ENCODE measurements at regions not wholly inside any gene's neighbourhood (a gene's known extent, or its start where the extent isn't known, plus 50 kb on each side); places are given as distances from the start of the nearest gene placed in this dataset.
"Not testable (repeated sequence)": the region's sequence is repeated elsewhere in the genome, so short reads cannot be mapped to it uniquely, and the experiment has no call there.

DNA sequence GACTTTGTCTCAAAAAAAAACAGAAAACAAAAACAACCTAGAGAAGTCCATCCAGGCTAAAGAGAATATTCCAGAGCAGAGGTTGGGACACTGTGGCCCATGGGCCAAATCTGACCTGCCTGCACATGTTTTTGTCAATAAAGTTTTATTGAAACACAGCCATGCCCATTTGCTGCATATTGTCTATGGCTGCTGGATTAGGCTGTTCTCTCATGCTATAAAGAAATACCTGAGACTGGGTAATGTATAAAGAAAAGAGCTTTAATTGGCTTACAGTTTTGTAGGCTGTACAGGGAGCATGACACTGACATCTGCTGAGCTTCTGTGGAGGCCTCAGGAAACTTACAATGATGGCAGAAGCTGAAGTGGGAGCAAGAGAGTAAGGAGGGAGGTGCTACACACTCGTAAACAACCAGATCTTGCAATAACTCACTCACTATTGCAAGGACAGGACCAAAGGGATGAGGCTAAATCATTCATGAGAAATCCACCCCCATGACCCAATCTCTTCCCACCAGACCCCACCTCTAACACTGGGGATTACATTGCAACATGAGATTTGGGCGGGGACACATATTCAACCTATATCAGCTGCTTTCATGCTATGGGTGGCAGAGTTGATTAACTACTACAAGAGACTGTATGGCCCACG lies 122.5 kb upstream of the KRTAP5-11 start:
- H3K36me3 Mint-ChIP-seq (ENCODE audit: low read depth); H3K4me1 Mint-ChIP-seq; CTCF ChIA-PET; H3K9me3 Mint-ChIP-seq (ENCODE audit: low read depth); H3K27ac Mint-ChIP-seq; H3K4me3 Mint-ChIP-seq; H3K27me3 Mint-ChIP-seq; POLR2A ChIA-PET; ATAC-seq; intact Hi-C loops (cut with DNase I, micrococcal nuclease); DNase-seq: not testable (repeated sequence)

DNA sequence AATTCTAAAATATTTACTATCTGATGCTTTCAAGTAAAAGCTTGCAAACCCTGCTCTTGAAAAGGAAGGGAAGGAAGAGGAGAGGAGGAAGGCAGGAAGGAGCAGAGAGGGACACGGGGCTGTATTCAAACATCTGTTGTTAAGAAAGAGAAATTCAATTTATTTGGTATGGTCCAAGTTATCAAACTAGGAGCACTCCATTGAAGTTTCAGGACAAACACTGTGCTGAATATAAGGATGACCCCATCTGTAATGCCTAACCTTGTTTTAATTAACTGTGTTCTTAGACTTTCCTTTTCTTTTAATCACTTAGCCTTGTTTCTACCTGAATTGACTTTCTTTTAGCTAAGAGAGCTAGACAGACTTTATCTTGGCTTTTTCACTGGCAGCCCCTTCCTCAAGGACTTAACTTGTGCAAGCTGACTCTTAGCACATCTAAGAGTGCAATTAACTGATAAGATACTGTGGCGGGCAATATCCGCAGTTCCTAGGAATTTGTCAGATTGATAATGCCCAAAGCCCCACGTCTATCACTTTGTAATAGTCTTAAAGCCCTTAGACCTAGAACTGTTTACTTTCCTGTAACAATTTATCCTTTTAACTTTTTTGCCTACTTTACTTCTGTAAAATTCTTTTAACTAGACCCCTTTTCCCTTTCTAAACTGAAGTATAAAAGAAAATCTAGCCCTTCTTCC lies 123.2 kb upstream of the KRTAP5-11 start:
- H3K36me3 Mint-ChIP-seq (ENCODE audit: low read depth); ATAC-seq; H3K9me3 Mint-ChIP-seq (ENCODE audit: low read depth); H3K4me1 Mint-ChIP-seq; POLR2A ChIA-PET; H3K27me3 Mint-ChIP-seq; H3K4me3 Mint-ChIP-seq; CTCF ChIA-PET; DNase-seq; intact Hi-C loops (cut with DNase I, micrococcal nuclease); H3K27ac Mint-ChIP-seq: not testable (repeated sequence)

DNA sequence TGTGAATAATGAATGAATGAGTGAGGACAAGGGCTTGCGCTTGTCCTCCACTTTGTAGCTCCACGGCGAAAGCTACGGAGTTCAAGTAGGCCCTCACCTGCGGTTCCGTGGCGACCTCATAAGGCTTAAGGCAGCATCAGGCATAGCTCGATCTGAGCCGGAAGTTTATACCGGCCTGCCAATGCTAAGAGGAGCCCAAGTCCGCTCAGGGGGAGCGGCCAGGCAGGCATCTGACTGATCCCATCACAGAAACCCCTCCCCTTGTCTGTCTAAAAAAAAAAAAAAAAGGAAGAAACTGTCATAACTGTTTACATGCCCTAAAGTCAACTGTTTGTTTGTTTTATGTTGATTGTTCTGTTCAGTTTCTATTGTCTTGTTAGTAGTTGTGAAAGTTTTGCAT lies 124.4 kb upstream of the KRTAP5-11 start:
- H3K4me3 Mint-ChIP-seq; POLR2A ChIA-PET; H3K27ac Mint-ChIP-seq; intact Hi-C loops (cut with DNase I, micrococcal nuclease); H3K36me3 Mint-ChIP-seq (ENCODE audit: low read depth); ATAC-seq; H3K4me1 Mint-ChIP-seq; DNase-seq; H3K9me3 Mint-ChIP-seq (ENCODE audit: low read depth); CTCF ChIA-PET; H3K27me3 Mint-ChIP-seq: not testable (repeated sequence)

DNA sequence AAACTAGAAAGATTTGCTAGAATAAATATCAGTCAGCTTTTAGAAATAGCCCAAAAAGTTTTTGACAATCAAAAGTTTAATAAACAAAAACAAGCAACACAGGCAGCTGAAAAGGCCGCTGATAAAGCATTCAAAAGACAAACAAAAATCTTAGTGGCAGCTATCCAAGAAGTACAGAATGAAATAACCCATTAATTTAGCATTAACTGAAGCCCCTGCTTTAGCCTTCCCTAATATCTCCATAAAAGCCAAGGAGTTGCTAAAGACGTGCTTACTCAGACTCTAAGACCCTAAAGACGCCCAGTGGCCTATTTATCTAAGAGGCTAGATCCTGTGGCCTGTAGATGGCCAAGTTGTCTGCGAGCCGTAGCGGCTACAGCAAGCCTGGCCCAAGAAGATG lies 123.5 kb upstream of the DEFB108B start:
- H3K27ac Mint-ChIP-seq; H3K4me1 Mint-ChIP-seq; H3K4me3 Mint-ChIP-seq; intact Hi-C loops (cut with DNase I, micrococcal nuclease); ATAC-seq; H3K27me3 Mint-ChIP-seq; CTCF ChIA-PET; H3K36me3 Mint-ChIP-seq (ENCODE audit: low read depth); H3K9me3 Mint-ChIP-seq (ENCODE audit: low read depth); POLR2A ChIA-PET; DNase-seq: not testable (repeated sequence)

DNA sequence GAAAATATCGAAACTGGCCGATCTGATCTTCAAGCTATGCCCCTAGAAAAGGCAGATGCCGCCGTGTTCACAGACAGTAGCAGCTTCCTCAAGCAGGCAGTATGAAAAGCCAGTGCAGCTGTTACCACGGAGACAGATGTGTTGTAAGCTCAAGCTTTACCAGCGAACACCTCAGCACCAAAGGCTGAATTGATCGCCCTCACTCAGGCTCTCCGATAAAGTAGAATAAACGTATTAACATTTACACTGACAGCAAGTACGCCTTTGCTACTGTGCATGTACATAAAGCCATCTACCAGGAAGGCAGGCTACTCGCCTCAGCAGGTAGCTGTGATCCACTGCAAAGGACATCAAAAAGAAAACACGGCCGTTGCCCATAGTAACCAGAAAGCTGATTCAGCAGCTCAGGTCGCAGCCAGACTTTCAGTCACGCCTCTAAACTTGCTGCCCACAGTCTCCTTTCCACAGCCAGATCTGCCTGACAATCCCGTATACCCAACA lies 122.8 kb upstream of the DEFB108B start:
- H3K4me1 Mint-ChIP-seq; ATAC-seq; H3K36me3 Mint-ChIP-seq (ENCODE audit: low read depth); H3K27me3 Mint-ChIP-seq; H3K9me3 Mint-ChIP-seq (ENCODE audit: low read depth); intact Hi-C loops (cut with DNase I, micrococcal nuclease); POLR2A ChIA-PET; H3K4me3 Mint-ChIP-seq; H3K27ac Mint-ChIP-seq; CTCF ChIA-PET: not testable (repeated sequence)
- peak; percentile 44 for DNase-seq

DNA sequence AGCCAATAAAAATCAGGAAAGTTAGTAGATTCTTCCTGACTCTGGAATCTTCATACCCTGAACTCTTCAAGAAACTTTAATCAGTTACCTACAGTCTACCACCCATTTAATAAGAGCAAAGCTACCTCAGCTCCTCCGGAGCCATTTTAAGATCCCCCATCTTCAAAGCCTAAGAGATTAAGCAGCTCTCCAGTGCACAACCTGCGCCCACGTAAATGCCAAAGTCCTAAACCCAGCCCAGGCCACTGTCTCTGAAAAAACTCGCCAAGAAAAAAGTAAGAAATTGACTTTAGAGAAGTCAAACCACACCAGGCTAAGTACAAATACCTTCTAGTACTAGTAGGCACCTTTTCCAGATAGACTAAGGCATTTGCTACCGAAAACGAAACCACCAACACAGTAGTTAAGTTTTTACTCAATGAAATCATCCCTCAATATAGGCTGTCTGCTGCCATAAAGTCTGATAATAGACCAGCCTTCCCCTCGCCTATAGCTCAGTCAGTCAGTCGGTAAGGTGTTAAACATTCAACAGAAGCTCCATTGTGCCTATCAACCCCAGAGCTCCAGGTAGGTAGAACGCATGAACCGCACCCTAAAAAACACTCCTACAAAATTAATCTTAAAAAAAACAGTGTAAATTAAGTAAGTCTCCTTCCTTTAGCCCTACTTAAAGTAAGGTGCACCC lies 122.2 kb upstream of the DEFB108B start:
- ATAC-seq; CTCF ChIA-PET; H3K9me3 Mint-ChIP-seq (ENCODE audit: low read depth); H3K4me1 Mint-ChIP-seq; H3K36me3 Mint-ChIP-seq (ENCODE audit: low read depth); H3K4me3 Mint-ChIP-seq; intact Hi-C loops (cut with DNase I, micrococcal nuclease); H3K27me3 Mint-ChIP-seq; DNase-seq; POLR2A ChIA-PET; H3K27ac Mint-ChIP-seq: not testable (repeated sequence)

DNA sequence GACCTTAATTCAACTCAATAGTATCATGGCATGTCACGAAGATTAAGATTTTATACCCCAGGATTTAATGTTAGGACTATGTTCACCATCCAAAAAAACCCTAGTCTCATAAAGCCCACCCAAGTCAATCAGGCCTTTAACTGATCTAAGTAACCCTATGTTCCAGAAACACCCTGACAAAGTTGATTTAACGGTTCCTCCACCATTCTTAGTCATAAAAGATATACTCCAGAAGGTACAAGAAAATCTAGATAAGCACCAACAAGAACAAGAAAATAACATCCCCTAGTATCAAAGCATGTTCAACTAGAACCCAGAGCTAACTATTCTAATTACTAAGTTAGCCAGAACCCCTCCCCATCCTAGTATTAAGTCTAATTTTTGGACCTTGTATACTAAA lies 120.7 kb upstream of the DEFB108B start:
- intact Hi-C loops (cut with DNase I, micrococcal nuclease); H3K4me1 Mint-ChIP-seq; CTCF ChIA-PET; ATAC-seq; H3K4me3 Mint-ChIP-seq; H3K36me3 Mint-ChIP-seq (ENCODE audit: low read depth); H3K27me3 Mint-ChIP-seq; DNase-seq; POLR2A ChIA-PET; H3K27ac Mint-ChIP-seq; H3K9me3 Mint-ChIP-seq (ENCODE audit: low read depth): not testable (repeated sequence)

DNA sequence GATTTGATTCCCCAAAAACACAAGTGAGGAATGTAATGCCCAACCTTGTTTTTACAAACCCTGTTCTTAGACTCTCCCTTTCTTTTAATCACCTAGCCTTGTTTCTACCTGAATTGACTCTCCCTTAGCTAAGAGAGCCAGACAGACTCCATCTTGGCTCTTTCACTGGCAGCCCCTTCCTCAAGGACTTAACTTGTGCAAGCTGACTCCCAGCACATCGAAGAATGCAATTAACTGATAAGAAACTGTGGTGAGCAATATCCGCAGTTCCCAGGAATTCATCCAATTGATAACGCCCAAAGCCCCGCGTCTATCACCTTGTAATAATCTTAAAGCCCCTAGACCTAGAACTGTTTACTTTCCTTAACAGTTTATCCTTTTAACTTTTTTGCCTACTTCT lies 120.2 kb upstream of the DEFB108B start:
- DNase-seq; H3K4me1 Mint-ChIP-seq; H3K4me3 Mint-ChIP-seq; CTCF ChIA-PET; POLR2A ChIA-PET; H3K9me3 Mint-ChIP-seq (ENCODE audit: low read depth); intact Hi-C loops (cut with DNase I, micrococcal nuclease); H3K27me3 Mint-ChIP-seq; ATAC-seq; H3K36me3 Mint-ChIP-seq (ENCODE audit: low read depth); H3K27ac Mint-ChIP-seq: not testable (repeated sequence)

DNA sequence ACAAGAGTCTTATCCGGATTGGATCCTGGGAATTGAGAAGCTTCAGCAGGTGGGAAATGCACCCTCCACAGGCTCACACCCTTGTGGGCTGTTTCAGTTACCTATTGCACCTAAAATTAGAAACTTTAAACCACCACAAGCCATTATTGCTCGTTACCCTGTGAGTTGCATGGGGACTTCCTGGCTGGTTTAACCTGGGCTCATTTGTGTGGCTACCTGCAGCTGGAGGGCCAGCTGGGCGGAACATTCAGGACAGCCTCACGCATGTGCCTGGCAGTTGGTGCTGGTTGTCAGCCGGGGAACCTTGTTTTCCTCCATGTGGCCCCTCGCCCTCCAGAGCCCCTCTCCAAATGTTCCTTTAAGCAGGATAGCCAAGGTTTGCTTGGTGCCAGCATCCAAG lies 118.5 kb upstream of the DEFB108B start:
- H3K36me3 Mint-ChIP-seq (ENCODE audit: low read depth); H3K27me3 Mint-ChIP-seq; H3K4me3 Mint-ChIP-seq; CTCF ChIA-PET; H3K4me1 Mint-ChIP-seq; ATAC-seq; H3K9me3 Mint-ChIP-seq (ENCODE audit: low read depth); intact Hi-C loops (cut with DNase I, micrococcal nuclease); DNase-seq; POLR2A ChIA-PET; H3K27ac Mint-ChIP-seq: not testable (repeated sequence)

DNA sequence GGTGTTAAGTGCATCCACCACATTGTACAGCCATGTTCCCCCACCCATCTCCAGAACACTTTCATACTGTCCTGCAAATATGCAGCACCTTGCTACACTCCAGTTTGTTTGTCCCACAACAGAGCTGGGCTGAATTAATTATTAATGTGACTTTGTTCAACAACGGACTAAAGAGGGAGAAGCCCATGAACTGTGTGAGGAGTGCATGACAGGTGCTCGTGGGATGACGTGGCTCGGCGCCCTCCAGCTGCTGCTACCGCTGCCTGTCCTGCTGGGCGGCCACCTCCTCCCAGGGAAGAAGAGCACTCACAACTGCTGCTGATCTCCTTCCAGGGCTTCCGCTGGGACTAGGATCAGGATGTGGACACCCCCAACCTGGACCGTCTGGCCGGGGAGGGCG lies 111.2 kb upstream of the DEFB108B start:
- H3K4me3 Mint-ChIP-seq; H3K27ac Mint-ChIP-seq; H3K36me3 Mint-ChIP-seq (ENCODE audit: low read depth); CTCF ChIA-PET; DNase-seq; ATAC-seq; H3K9me3 Mint-ChIP-seq (ENCODE audit: low read depth); H3K4me1 Mint-ChIP-seq; POLR2A ChIA-PET; intact Hi-C loops (cut with DNase I, micrococcal nuclease): not testable (repeated sequence)
- H3K27me3 Mint-ChIP-seq, result peaks cover 15% of the 10 kb centered on the region

DNA sequence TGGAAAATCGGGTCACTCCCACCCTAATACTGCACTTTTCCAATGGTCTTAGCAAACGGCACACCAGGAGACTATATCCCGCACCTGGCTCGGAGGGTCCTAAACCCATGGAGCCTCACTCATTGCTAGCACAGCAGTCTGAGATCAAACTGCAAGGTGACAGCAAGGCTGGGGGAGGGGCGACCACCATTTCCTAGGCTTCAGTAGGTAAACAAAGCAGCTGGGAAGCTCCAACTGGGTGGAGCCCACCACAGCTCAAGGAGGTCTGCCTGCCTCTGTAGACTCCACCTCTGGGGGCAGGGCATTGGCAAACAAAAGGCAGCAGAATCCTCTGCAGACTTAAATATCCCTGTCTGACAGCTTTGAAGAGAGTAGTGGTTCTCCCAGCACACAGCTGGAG lies 109.0 kb upstream of the DEFB108B start:
- POLR2A ChIA-PET; H3K36me3 Mint-ChIP-seq (ENCODE audit: low read depth); H3K4me1 Mint-ChIP-seq; ATAC-seq; H3K4me3 Mint-ChIP-seq; H3K27ac Mint-ChIP-seq; DNase-seq; CTCF ChIA-PET; intact Hi-C loops (cut with DNase I, micrococcal nuclease); H3K9me3 Mint-ChIP-seq (ENCODE audit: low read depth): not testable (repeated sequence)
- H3K27me3 Mint-ChIP-seq, result peaks cover 13% of the 10 kb centered on the region

DNA sequence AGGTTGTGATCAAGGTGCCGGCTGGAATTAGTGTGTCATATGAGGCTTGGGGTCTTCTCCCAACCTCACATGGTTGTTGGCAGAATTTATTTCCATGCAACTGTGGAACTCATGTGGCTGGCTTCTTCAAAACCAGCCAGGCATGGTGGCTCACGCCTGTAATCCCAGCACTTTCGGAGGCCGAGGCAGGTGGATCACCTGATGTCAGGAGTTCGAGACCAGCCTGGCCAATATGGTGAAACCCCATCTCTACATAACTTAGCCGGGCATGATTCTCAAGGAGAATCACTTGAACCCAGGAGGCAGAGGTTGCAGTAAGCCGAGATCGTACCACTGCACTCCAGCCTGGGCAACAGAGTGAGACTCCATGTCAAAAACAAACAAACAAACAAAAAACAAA lies 102.3 kb upstream of the DEFB108B start:
- intact Hi-C loops (cut with DNase I, micrococcal nuclease); DNase-seq; CTCF ChIA-PET; H3K4me3 Mint-ChIP-seq; H3K27me3 Mint-ChIP-seq; H3K27ac Mint-ChIP-seq; POLR2A ChIA-PET; H3K36me3 Mint-ChIP-seq (ENCODE audit: low read depth); ATAC-seq; H3K9me3 Mint-ChIP-seq (ENCODE audit: low read depth); H3K4me1 Mint-ChIP-seq: not testable (repeated sequence)
